PC-3 (cell line): ENCODE measurements at regions not wholly inside any gene's neighbourhood (a gene's known extent, or its start where the extent isn't known, plus 50 kb on each side); places are given as distances from the start of the nearest gene placed in this dataset.

Experiments used
- CTCF ChIP-seq: fragments of 300-600 bp; sonication (generic); conservative IDR thresholded peaks from 2 replicates; pipeline ENCODE4 v1.5.1; 2017; ENCODE audit warnings: antibody characterized with exemption, low read depth, mild to moderate bottlenecking, low read length
- EZH2 ChIP-seq: fragments of 300-600 bp; sonication (generic); IDR thresholded peaks from one replicate; pipeline ENCODE4 v1.6.1; 2017; ENCODE audit warnings: antibody characterized with exemption, mild to moderate bottlenecking, low read length; ENCODE audit not compliant: unreplicated experiment
- EZH2phosphoT487 ChIP-seq: fragments of 300-600 bp; sonication (generic); IDR thresholded peaks from 2 replicates; pipeline ENCODE4 v1.6.1; 2018; ENCODE audit warnings: mild to moderate bottlenecking, antibody characterized with exemption, low read length, borderline replicate concordance

GRCh38 chr15:100765467-100766241, 114.0 kb upstream of the ALDH1A3 start:
- no peak for TF ChIP-seq CTCF
- no peak for TF ChIP-seq EZH2
- TF ChIP-seq EZH2phosphoT487, result no peak
